HG03066 (cell line): ENCODE measurements at regions not wholly inside any gene's neighbourhood (a gene's known extent, or its start where the extent isn't known, plus 50 kb on each side); places are given as distances from the start of the nearest gene placed in this dataset.
"Not testable (repeated sequence)": the region's sequence is repeated elsewhere in the genome, so short reads cannot be mapped to it uniquely, and the experiment has no call there.

Source experiments
- ATAC-seq: cut with Tn5 transposase; IDR thresholded peaks from one replicate; pipeline ENCODE4 v1.9.1; 2021; ENCODE audit warnings: low read depth; ENCODE audit not compliant: unreplicated experiment

DNA sequence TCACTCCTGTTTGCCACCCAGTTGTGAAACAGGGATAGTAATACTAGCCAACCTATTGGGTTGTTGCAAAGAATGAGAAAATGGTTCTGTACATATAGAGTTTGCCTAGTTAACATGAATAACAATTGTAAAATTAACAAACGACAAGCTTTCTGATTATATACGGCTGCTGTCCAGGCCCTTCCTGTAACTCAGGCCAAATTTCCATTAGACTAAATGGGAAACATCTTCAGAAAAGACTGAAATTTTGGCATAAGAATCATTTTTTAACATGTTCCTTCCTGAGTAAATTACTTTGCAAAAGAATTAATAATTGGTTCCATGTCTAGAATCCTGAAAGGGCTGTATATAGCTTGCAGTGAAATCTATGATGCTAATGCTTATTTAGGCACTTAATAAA, 117.7 kb upstream of the SATB2 start:
- ATAC-seq: no peak

DNA sequence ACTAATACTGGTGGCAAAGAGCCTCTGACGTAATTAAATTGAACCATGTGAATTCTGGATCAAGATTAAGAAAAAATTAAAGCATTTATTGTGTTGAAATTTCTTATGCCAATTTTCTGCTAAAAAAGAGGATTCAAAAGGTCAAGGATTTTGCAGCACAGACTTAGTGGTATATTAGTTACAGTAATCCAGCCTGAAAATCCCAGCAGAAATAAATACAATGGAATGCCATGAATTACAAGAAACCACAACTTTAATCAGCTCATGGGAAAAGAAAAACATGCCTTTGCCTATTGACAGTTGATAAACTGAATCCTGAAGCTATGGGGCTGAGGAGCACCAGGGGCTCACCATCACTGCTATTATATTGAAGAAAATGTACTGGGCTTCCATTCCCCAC, 114.8 kb upstream of the SATB2 start:
- ATAC-seq: no peak

DNA sequence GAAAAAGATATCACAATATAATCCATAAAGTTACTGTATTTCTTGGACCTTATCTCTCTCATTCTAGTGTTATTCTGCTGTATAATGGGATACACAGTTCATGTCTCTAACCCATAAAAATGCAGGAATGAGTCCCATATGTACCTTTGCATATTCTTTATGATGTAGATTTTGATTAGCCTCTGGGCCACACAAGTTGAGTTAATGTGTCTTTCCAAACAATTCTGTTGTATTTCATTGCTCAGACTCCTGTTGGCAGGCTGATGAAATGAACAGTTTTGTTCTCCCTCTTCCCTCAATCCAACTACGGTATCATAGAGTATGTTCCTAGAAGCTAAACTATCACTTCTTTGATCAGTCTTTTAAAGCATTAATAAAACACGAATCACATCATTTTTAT, 113.2 kb upstream of the SATB2 start:
- ATAC-seq: no peak

DNA sequence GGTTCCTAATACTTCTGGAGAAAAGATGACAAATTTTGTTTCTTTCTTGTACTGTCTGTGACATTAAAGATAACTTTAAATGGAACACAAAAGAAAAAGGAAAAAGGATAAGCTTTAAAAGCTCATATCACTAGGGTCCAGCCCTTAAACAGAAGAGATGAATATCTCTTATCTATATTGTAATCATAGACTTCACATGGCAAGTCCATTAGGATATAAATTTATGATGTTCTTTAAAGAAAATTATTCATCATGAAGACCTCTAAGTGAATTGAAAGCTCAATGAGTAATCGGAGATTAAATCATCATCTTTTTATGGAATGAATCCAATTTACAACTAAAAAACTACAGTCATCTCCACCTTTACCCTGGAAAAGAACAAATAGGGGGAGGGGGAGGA, 111.6 kb upstream of the SATB2 start:
- ATAC-seq: no peak

DNA sequence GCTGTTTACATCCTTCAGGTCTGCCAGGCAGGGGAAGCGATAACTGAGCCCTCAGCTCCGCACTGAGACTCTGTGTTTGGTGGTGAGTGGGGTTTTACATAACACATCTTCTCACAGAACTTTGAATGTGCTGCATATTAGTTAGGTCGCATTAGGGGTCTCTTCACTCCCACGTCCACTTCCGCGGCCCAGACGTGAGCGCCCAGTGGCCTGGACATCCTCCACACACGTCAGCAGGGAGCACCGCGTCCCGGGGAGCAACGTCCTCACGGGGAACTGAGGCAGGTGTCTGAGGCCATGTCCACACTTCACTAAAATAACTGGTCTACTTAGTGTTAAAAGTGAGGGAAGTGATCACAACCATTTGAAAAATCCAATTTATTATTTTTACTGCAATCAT, 100.4 kb upstream of the SATB2 start:
- ATAC-seq: no peak

GRCh38 chr2:199556527-199557285, 99.0 kb upstream of the SATB2 start:
- no peak for ATAC-seq

DNA sequence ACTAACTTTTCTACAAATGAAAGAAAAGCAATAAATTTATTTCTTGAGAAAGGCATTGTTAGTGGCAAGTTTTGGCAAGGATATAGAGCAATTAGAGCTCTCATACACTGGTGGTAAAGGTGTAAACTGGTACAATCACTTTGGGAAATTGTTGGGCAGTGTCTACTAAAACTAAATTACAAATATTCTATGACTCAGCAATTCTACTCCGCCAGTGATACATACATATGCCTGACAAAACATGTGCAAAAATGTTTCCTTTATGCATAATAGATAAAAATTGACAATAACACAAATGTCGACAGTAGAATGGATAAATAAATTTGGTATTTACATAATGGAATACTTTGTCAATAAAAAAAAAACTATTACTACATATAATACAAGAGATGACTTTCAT, 96.3 kb upstream of the SATB2 start:
- ATAC-seq: no peak

DNA sequence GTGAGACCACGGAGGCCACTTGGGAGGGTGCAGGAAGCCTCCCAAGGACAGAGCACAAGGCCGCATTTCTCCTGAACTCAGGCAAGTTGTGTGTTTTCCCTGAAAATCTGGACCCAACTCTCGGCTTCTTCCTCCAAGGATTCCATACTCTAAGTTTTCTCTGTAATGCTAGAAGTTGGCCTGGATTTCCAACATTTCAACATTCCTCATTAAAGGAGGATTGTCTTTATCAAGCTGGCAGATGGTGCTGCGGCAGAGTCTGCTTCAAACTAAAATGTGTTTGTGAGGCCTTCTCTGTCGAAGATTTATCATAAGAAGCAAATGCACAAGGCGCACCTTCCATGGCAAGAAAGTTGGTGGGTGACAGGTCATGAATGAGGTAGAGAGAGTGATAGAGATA, 94.4 kb upstream of the SATB2 start:
- no peak for ATAC-seq

DNA sequence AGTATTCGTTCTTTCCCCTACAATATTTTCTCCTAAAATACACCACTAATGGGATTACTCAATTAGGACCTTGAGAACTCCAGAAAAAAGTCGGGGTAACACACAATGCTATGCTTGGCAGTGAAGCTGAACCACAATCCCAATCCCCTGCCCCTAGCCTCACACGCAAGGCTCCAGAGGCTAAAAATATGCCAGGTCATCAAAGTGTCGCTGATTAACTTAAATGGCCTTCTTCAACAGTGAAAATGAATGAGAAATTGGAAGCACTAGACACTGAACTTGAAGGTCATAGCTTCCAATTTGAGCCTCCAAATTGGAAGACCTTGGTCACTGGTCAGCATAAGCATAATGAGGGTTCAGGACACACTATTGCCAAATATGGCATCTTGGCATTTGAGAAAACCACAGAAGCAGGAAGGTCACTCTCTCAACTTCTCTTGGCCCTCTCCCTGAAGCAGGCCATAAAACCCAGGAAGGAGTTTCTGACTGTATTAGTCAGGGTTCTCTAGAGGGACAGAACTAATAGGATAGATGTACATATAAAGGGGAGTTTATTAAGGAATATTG, 86.0 kb upstream of the SATB2 start:
- no peak for ATAC-seq

GRCh38 chr2:199535445-199536177, 77.9 kb upstream of the SATB2 start:
- no peak for ATAC-seq

DNA sequence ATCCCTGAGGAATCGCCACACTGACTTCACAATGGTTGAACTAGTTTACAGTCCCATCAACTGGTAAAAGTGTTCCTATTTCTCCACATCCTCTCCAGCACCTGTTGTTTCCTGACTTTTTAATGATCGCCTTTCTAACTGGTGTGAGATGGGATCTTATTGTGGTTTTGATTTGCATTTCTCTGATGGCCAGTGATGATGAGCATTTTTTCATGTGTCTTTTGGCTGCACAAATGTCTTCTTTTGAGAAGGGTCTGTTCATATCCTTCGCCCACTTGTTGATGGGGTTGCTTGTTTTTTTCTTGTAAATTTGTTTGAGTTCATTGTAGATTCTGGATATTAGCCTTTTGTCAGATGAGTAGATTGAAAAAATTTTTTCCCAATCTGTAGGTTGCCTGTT, 76.1 kb upstream of the SATB2 start:
- not testable (repeated sequence) for ATAC-seq

GRCh38 chr2:199527071-199527470, 69.3 kb upstream of the SATB2 start:
- no peak for ATAC-seq

GRCh38 chr2:199524689-199525574, 67.2 kb upstream of the SATB2 start:
- ATAC-seq: no peak

DNA sequence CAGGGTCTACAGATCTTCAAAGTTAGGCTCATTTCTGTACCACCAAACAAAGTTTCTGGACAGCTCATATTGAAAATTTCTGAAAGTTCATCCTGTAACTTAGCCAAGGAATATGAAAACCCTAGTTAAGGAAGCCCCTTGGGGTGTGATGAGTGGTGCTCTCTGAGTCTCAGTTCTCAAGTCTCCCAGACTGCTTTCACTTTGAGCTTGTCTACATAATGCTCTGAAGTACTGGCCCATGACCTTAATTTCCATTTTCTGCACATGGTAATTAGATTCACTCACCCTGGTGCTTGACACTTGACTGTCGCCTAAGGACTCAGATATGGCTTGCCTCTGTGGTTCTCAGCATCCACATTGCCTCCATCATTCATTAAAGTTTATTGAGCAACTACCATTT, 51.7 kb upstream of the SATB2 start:
- peak; percentile 71 for ATAC-seq
